Neural cell (in vitro differentiated cells): ENCODE measurements at regions not wholly inside any gene's neighbourhood (a gene's known extent, or its start where the extent isn't known, plus 50 kb on each side); places are given as distances from the start of the nearest gene placed in this dataset.

Experiments
- H2AFZ ChIP-seq: fragments of 200-600, 300-800 bp; sonication (generic), shearing (Covaris generic); 2 replicates; pipeline ENCODE4 v1.6.0; 2014; ENCODE audit warnings: low read depth, mild to moderate bottlenecking, antibody characterized with exemption, low read length, moderate library complexity
- H3F3A ChIP-seq: fragments of 200-600 bp; shearing (Covaris generic); 2 replicates; pipeline ENCODE4 v1.6.1; 2016; ENCODE audit warnings: mild to moderate bottlenecking, moderate library complexity, mixed read lengths, antibody characterized with exemption, low read length; ENCODE audit not compliant: insufficient read depth, poor library complexity, severe bottlenecking
- H3K27ac ChIP-seq: fragments of 200-600, 300-800 bp; sonication (generic), shearing (Covaris generic); 2 replicates; pipeline ENCODE4 v1.5.1; 2014; ENCODE audit warnings: mild to moderate bottlenecking, low read length, moderate library complexity
- H3K27me3 ChIP-seq: fragments of 300-800, 200-600 bp; sonication (generic), shearing (Covaris generic); 2 replicates; pipeline ENCODE4 v1.6.0; 2014; ENCODE audit warnings: mild to moderate bottlenecking, low read depth, low read length, moderate library complexity; ENCODE audit not compliant: insufficient read depth
- H3K36me3 ChIP-seq: fragments of 300-800, 200-600 bp; sonication (generic), shearing (Covaris generic); 2 replicates; pipeline ENCODE4 v1.5.1; 2014; ENCODE audit warnings: mild to moderate bottlenecking, antibody characterized with exemption, low read length, moderate library complexity; ENCODE audit not compliant: insufficient read depth
- H3K4me2 ChIP-seq: fragments of 300-800, 200-600 bp; sonication (generic), shearing (Covaris generic); 2 replicates; pipeline ENCODE4 v1.6.0; 2014; ENCODE audit warnings: mild to moderate bottlenecking, low read length
- H3K4me3 ChIP-seq: fragments of 300-800, 200-600 bp; sonication (generic), shearing (Covaris generic); 2 replicates; pipeline ENCODE4 v1.5.1; 2014; ENCODE audit warnings: mild to moderate bottlenecking, low read length, moderate library complexity
- H3K79me2 ChIP-seq: fragments of 200-600 bp; shearing (Covaris generic); replicated peaks from 2 replicates; pipeline ENCODE4 v1.6.0; 2014; ENCODE audit warnings: mild to moderate bottlenecking, low read length, moderate library complexity; ENCODE audit not compliant: insufficient read depth
- H3K9ac ChIP-seq: fragments of 300-800, 200-600 bp; sonication (generic), shearing (Covaris generic); 2 replicates; pipeline ENCODE4 v1.6.1; 2016; ENCODE audit warnings: mild to moderate bottlenecking, low read length, mixed read lengths
- H3K9me2 ChIP-seq: fragments of 200-600 bp; shearing (Covaris generic); 2 replicates; pipeline ENCODE4 v1.6.1; 2016; ENCODE audit warnings: mild to moderate bottlenecking, low read length, mixed read lengths; ENCODE audit not compliant: insufficient read depth
- H3K9me3 ChIP-seq: fragments of 200-600, 300-800 bp; sonication (generic), shearing (Covaris generic); 2 replicates; pipeline ENCODE4 v1.6.1; 2016; ENCODE audit warnings: mild to moderate bottlenecking, mixed run types, low read length, moderate library complexity, mixed read lengths
- H4K20me1 ChIP-seq: fragments of 200-600 bp; shearing (Covaris generic); 2 replicates; pipeline ENCODE4 v1.6.1; 2016; ENCODE audit warnings: mild to moderate bottlenecking, mixed run types; ENCODE audit not compliant: insufficient read depth
- CTCF ChIP-seq: fragments of 450-650 bp; IDR thresholded peaks from 2 replicates; pipeline ENCODE4 v1.5.1; 2014; ENCODE audit warnings: antibody characterized with exemption, mild to moderate bottlenecking, moderate library complexity; ENCODE audit not compliant: poor library complexity, severe bottlenecking
- EP300 ChIP-seq: fragments of 450-650 bp; conservative IDR thresholded peaks from 2 replicates; pipeline ENCODE4 v1.6.1; 2014; ENCODE audit warnings: antibody characterized with exemption, mild to moderate bottlenecking, moderate library complexity; ENCODE audit not compliant: poor library complexity, severe bottlenecking
- EZH2 ChIP-seq: fragments of 200-600, 300-800 bp; shearing (Covaris generic), sonication (generic); IDR thresholded peaks from 2 replicates; pipeline ENCODE4 v1.6.1; 2014; ENCODE audit warnings: antibody characterized with exemption, low read length, borderline replicate concordance, mild to moderate bottlenecking; ENCODE audit not compliant: insufficient read depth, poor library complexity, severe bottlenecking
- MXI1 ChIP-seq: fragments of 450-650 bp; conservative IDR thresholded peaks from 2 replicates; pipeline ENCODE4 v1.6.1; 2014; ENCODE audit warnings: antibody characterized with exemption, mild to moderate bottlenecking; ENCODE audit not compliant: poor library complexity, severe bottlenecking
- POLR2AphosphoS5 ChIP-seq: IDR thresholded peaks from 2 replicates; pipeline ENCODE4 v1.6.1; 2012
- RAD21 ChIP-seq: fragments of 450-650 bp; conservative IDR thresholded peaks from 2 replicates; pipeline ENCODE4 v1.6.1; 2014; ENCODE audit warnings: antibody characterized with exemption, mild to moderate bottlenecking, moderate library complexity
- REST ChIP-seq: IDR thresholded peaks from 2 replicates; pipeline ENCODE4 v1.6.1; 2012; ENCODE audit warnings: borderline replicate concordance
- SMC3 ChIP-seq: fragments of 450-650 bp; conservative IDR thresholded peaks from 2 replicates; pipeline ENCODE4 v1.6.1; 2014; ENCODE audit warnings: antibody characterized with exemption, mild to moderate bottlenecking, moderate library complexity; ENCODE audit not compliant: poor library complexity
- TAF1 ChIP-seq: IDR thresholded peaks from 2 replicates; pipeline ENCODE4 v1.6.1; 2012; ENCODE audit warnings: low read depth

GRCh38 chr4:140258476-140258875 lies 104.5 kb upstream of the MAML3 start:
- H3K27ac ChIP-seq = no peak overlapping the region
- H3K27me3 ChIP-seq = no peaks in the 10 kb centered on the region
- no peaks in the 10 kb centered on the region for H4K20me1 ChIP-seq
- H3K79me2 ChIP-seq = no peaks in the 10 kb centered on the region
- no peak for TF ChIP-seq REST
- no peak for TF ChIP-seq MXI1
- no peak for TF ChIP-seq RAD21
- TF ChIP-seq CTCF = no peak
- TF ChIP-seq SMC3 = no peak
- no peak for TF ChIP-seq TAF1
- TF ChIP-seq EZH2 = no peak
- no peak for TF ChIP-seq POLR2AphosphoS5
- no peak overlapping the region for H3K4me2 ChIP-seq
- H3K4me3 ChIP-seq = no peak overlapping the region
- H3K9me3 ChIP-seq = no peaks in the 10 kb centered on the region
- no peaks in the 10 kb centered on the region for H3F3A ChIP-seq
- H3K9ac ChIP-seq = no peak overlapping the region
- no peak overlapping the region for H2AFZ ChIP-seq
- no peaks in the 10 kb centered on the region for H3K9me2 ChIP-seq
- H3K36me3 ChIP-seq = no peaks in the 10 kb centered on the region

GRCh38 chr4:140257461-140258305 lies 103.7 kb upstream of the MAML3 start:
- Histone ChIP-seq H4K20me1 (no peaks in the 10 kb centered on the region), H2AFZ (no peak overlapping the region), H3K9me2 (no peaks in the 10 kb centered on the region), H3K4me3 (no peak overlapping the region), H3K79me2 (no peaks in the 10 kb centered on the region), H3K27ac (no peak overlapping the region), H3K9ac (no peak overlapping the region), H3F3A (no peaks in the 10 kb centered on the region), H3K36me3 (no peaks in the 10 kb centered on the region), H3K4me2 (no peak overlapping the region), H3K27me3 (no peaks in the 10 kb centered on the region), H3K9me3 (no peaks in the 10 kb centered on the region)
- no peak for TF ChIP-seq REST
- no peak for TF ChIP-seq MXI1
- no peak for TF ChIP-seq CTCF
- no peak for TF ChIP-seq POLR2AphosphoS5
- no peak for TF ChIP-seq EP300
- TF ChIP-seq TAF1 = no peak
- no peak for TF ChIP-seq SMC3
- TF ChIP-seq EZH2 = no peak
- no peak for TF ChIP-seq RAD21
